ENCODE measurements at regions not wholly inside any gene's neighbourhood (a gene's known extent, or its start where the extent isn't known, plus 50 kb on each side); places are given as distances from the start of the nearest gene placed in this dataset.

DNA sequence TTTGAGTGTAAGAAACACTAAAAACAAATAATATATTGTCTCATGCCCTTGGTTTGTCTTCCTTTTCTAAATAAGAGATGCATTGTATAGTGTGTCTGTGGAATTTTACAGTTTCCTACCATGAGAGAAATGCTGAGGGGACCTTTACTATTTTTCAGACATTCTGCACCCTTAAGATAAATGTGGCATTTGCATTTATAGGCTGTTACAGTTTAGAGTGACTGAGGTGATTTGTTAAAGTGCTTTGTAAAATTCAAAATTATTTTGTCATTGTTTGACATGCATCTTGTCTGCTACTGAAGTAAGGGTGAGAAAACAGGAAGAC lies 78.9 kb upstream of the ZSWIM2 start:
- TF ChIP-seq CTCF (IDR thresholded peaks at IDR 0.05) (no peak), POLR2A (IDR thresholded peaks at IDR 0.05) (no peak), POLR2AphosphoS5 (IDR thresholded peaks at IDR 0.05) (no peak)
